CD4-positive, alpha-beta T cell (primary cell): ENCODE measurements at regions not wholly inside any gene's neighbourhood (a gene's known extent, or its start where the extent isn't known, plus 50 kb on each side); places are given as distances from the start of the nearest gene placed in this dataset.

Source experiments
- ATAC-seq: fragments of 200-7000 bp; cut with Tn5 transposase; one replicate; pipeline ENCODE4 v1.10.0; 2022; ENCODE audit warnings: mild to moderate bottlenecking; ENCODE audit not compliant: poor library complexity
- CTCF ChIA-PET: fragments of 350-600 bp; sonication (Branson Sonifier 250); formaldehyde crosslinking; loops from one replicate; lab custom pipeline; 2021; ENCODE audit warnings: antibody characterized with exemption, inconsistent platforms; lab: Charles Lee
- POLR2A ChIA-PET: fragments of 350-600 bp; sonication (Branson Sonifier 250); formaldehyde crosslinking; loops from one replicate; lab custom pipeline; 2021; ENCODE audit warnings: antibody characterized with exemption, inconsistent platforms; lab: Charles Lee
- DNase-seq, 14 experiments: peaks; one replicate each; pipeline ENCODE4 v3.0.0-alpha.2; 2013 to 2020; ENCODE audit warnings: mixed read lengths in 2 of 14
- H3K27ac ChIP-seq, 2 donors: one replicate each; pipeline versions ENCODE4 v1.5.1 to v1.7.0; 2013; ENCODE audit warnings: low read length in 2 of 2, low read depth in 1 of 2, mild to moderate bottlenecking in 1 of 2
- H3K27me3 ChIP-seq, 2 experiments: 1 replicate in 1 of 2; 2 replicates in 1 of 2; pipeline versions ENCODE4 v1.6.1 to v1.7.0; 2013; ENCODE audit warnings: low read length in 2 of 2, control low read depth in 1 of 2, mild to moderate bottlenecking in 1 of 2, moderate library complexity in 1 of 2; ENCODE audit not compliant: insufficient read depth in 2 of 2, control insufficient read depth in 1 of 2
- H3K36me3 ChIP-seq: one replicate; pipeline ENCODE4 v1.6.1; 2013; ENCODE audit warnings: low read length, control low read depth; ENCODE audit not compliant: insufficient read depth
- H3K4me1 ChIP-seq: one replicate; pipeline ENCODE4 v1.6.1; 2013; ENCODE audit warnings: low read length, control low read depth; ENCODE audit not compliant: insufficient read depth
- H3K4me3 ChIP-seq: one replicate; pipeline ENCODE4 v1.5.1; 2013; ENCODE audit warnings: mild to moderate bottlenecking, low read length, moderate library complexity
- H3K9me3 ChIP-seq, 2 experiments: 1 replicate in 1 of 2; 2 replicates in 1 of 2; pipeline versions ENCODE4 v1.6.1 to v1.7.0; 2013; ENCODE audit warnings: low read length in 2 of 2, mild to moderate bottlenecking in 2 of 2, control low read depth in 1 of 2, moderate library complexity in 1 of 2; ENCODE audit not compliant: control insufficient read depth in 1 of 2, insufficient read depth in 1 of 2
- H3K27ac Mint-ChIP-seq: one replicate; pipeline ENCODE4 v1.8.0; 2020; ENCODE audit warnings: mixed read lengths
- H3K27me3 Mint-ChIP-seq: one replicate; pipeline ENCODE4 v1.8.0; 2021; ENCODE audit warnings: mixed read lengths
- H3K36me3 Mint-ChIP-seq: one replicate; pipeline ENCODE4 v1.8.0; 2021; ENCODE audit warnings: low read depth, mixed read lengths
- H3K4me1 Mint-ChIP-seq: one replicate; pipeline ENCODE4 v1.8.0; 2021; ENCODE audit warnings: low read depth, mixed read lengths
- H3K4me3 Mint-ChIP-seq: one replicate; pipeline ENCODE4 v1.8.0; 2020; ENCODE audit warnings: mild to moderate bottlenecking, mixed read lengths
- H3K9me3 Mint-ChIP-seq: one replicate; pipeline ENCODE4 v1.8.0; 2020; ENCODE audit warnings: mixed read lengths
- intact Hi-C, 2 experiments: fragments of 100-400 bp; cut with DNase I in 1 of 2; cut with micrococcal nuclease in 1 of 2; formaldehyde crosslinking; loops; one replicate each; pipeline versions ENCODE4 v1.15.1 to v1.9.0; 2023 to 2025; cut with DNase I, micrococcal nuclease
- TF ChIP-seq, protein P1 (sequence below): fragments of 200-600 bp; IDR thresholded peaks from one replicate; pipeline ENCODE4 v1.8.0; 2022; ENCODE audit warnings: antibody characterized with exemption, mild to moderate bottlenecking

DNA sequence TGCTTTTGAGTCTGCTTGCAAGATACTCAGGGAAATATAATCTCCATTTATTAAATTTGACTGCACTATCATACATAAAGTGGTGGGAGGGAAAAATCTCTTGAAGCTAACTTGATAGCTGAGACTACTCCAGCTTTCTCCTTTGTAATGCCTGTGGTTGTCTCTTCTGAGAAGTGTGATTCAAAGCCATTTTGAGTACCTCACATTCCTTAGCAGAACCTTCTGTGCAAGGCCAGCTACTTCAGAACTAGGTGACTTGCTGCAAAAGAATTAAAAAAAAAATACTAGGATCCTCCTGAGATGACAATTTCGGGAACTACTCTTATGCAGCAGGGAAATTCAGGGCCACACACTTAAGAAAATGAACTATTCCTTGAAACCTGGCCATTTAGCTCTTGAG, 294.8 kb downstream of the MDFIC start:
- intact Hi-C loops: loop anchor here in 1 of 2 experiments (1.0 kb wide), 1 partner anchor 351 kb away; no protein-coding TSS in a partner anchor
- no peak overlapping the region for H3K4me3 Mint-ChIP-seq
- no peak for ATAC-seq
- no peaks in the 10 kb centered on the region for H3K9me3 Mint-ChIP-seq
- H3K36me3 ChIP-seq: no peaks in the 10 kb centered on the region
- no peaks in the 10 kb centered on the region for H3K27me3 Mint-ChIP-seq
- no peak for DNase-seq
- no peak overlapping the region for H3K27ac ChIP-seq
- no peaks in the 10 kb centered on the region for H3K27me3 ChIP-seq
- ChIA-PET CTCF (interaction anchor here (0.6 kb wide), 1 partner anchor 351 kb away, joined by 3 read pairs; no protein-coding TSS in a partner anchor), POLR2A (no interaction called here)
- no peaks in the 10 kb centered on the region for H3K36me3 Mint-ChIP-seq
- H3K9me3 ChIP-seq: no peaks in the 10 kb centered on the region
- TF ChIP-seq, protein P1, sequence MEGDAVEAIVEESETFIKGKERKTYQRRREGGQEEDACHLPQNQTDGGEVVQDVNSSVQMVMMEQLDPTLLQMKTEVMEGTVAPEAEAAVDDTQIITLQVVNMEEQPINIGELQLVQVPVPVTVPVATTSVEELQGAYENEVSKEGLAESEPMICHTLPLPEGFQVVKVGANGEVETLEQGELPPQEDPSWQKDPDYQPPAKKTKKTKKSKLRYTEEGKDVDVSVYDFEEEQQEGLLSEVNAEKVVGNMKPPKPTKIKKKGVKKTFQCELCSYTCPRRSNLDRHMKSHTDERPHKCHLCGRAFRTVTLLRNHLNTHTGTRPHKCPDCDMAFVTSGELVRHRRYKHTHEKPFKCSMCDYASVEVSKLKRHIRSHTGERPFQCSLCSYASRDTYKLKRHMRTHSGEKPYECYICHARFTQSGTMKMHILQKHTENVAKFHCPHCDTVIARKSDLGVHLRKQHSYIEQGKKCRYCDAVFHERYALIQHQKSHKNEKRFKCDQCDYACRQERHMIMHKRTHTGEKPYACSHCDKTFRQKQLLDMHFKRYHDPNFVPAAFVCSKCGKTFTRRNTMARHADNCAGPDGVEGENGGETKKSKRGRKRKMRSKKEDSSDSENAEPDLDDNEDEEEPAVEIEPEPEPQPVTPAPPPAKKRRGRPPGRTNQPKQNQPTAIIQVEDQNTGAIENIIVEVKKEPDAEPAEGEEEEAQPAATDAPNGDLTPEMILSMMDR: no peak
- no peaks in the 10 kb centered on the region for H3K4me1 ChIP-seq
- H3K4me3 ChIP-seq: no peak overlapping the region
- H3K4me1 Mint-ChIP-seq: peaks cover 5% of the 10 kb centered on the region
- no peak overlapping the region for H3K27ac Mint-ChIP-seq

DNA sequence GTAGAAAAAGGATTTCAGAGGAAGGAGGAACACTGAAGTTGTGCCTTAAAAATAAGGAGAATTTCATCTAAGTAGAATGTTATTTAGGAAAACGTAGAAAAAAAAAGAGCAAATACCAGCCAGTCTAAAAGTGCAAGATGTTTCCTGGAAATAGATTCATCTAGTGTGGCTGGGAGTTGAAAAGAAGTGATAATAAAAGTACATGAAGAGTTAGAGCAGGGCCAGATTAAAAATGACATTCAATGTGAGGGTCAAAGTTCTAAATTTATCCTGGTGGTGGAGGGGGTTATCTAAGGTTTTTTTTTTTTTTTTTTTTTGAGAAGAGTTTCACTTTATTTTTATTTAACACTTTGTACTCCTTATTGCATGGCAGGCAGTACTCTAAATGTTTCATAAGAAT, 289.3 kb downstream of the MDFIC start:
- CTCF ChIA-PET: no interaction called here

DNA sequence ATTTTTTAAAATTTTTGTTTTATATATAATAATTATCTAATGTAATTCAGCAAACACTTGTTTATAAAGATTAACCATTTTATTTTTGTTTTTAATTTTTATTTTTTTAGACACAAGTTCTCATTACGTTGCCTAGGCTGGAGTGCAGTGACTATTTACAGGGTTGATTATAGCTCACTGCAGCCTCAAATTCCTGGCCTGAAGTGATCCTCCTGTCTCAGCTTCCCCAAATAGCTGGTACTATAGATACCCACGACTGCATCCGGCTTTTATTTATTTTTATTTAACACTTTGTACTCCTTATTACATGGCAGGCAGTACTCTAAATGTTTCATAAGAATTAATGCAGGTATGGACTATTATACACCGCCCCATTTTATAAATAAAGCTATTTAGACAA, 288.7 kb downstream of the MDFIC start:
- DNase-seq (no peak), ATAC-seq (no peak)
- Histone ChIP-seq H3K36me3 (no peaks in the 10 kb centered on the region), H3K27ac (no peak overlapping the region), H3K27me3 (no peaks in the 10 kb centered on the region), H3K4me1 (peaks cover 3% of the 10 kb centered on the region), H3K9me3 (peaks cover 5 to 9% of the 10 kb centered on the region in 2 experiments), H3K4me3 (no peak overlapping the region)
- ChIA-PET POLR2A (no interaction called here), CTCF (no interaction called here)
- Mint-ChIP-seq H3K36me3 (no peaks in the 10 kb centered on the region), H3K27ac (no peak overlapping the region), H3K4me1 (no peaks in the 10 kb centered on the region), H3K27me3 (no peaks in the 10 kb centered on the region), H3K4me3 (no peak overlapping the region), H3K9me3 (peaks cover 4% of the 10 kb centered on the region)
- intact Hi-C loops: no loop called here
- TF ChIP-seq, protein P1: no peak

More for the DNA sequence above, 289.3 kb downstream of the MDFIC start:
- no peak for ATAC-seq
- POLR2A ChIA-PET: no interaction called here
- Mint-ChIP-seq H3K4me3 (no peak overlapping the region), H3K27ac (no peak overlapping the region), H3K4me1 (no peaks in the 10 kb centered on the region), H3K9me3 (peaks cover 4% of the 10 kb centered on the region), H3K36me3 (no peaks in the 10 kb centered on the region), H3K27me3 (no peaks in the 10 kb centered on the region)
- peaks cover 5 to 7% of the 10 kb centered on the region in 2 experiments for H3K9me3 ChIP-seq
- no peaks in the 10 kb centered on the region for H3K27me3 ChIP-seq
- DNase-seq: no peak
- no peak overlapping the region for H3K27ac ChIP-seq
- intact Hi-C loops: no loop called here
- H3K4me3 ChIP-seq: no peak overlapping the region
- TF ChIP-seq, protein P1: no peak
- H3K4me1 ChIP-seq: peaks cover 3% of the 10 kb centered on the region
- H3K36me3 ChIP-seq: no peaks in the 10 kb centered on the region
